Esophagus squamous epithelium (tissue), 5 donors: ENCODE measurements at regions not wholly inside any gene's neighbourhood (a gene's known extent, or its start where the extent isn't known, plus 50 kb on each side); places are given as distances from the start of the nearest gene placed in this dataset.
"Not testable (repeated sequence)": the region's sequence is repeated elsewhere in the genome, so short reads cannot be mapped to it uniquely, and the experiment has no call there.

ENCODE experiments used
- DNase-seq: peaks from one replicate; lab custom pipeline; 2025; lab: John Stamatoyannopoulos, UW
- H3K27ac ChIP-seq, 4 donors: fragments of 200-600 bp; sonication (generic); one replicate each; pipeline ENCODE4 v1.5.1; 2016 to 2019; ENCODE audit warnings: mild to moderate bottlenecking in 1 of 4
- H3K27me3 ChIP-seq, 4 donors: fragments of 200-600 bp; sonication (generic); 1 replicate in 3 of 4; 2 replicates in 1 of 4; pipeline versions ENCODE4 v1.5.1 to v1.6.0; 2017 to 2021; ENCODE audit warnings: antibody characterized with exemption in 1 of 4
- H3K36me3 ChIP-seq, 3 donors: fragments of 200-600 bp; sonication (generic); one replicate each; pipeline ENCODE4 v1.5.1; 2016 to 2019
- H3K4me1 ChIP-seq, 3 donors: fragments of 200-600 bp; sonication (generic); one replicate each; pipeline ENCODE4 v1.5.1; 2017 to 2019
- H3K4me3 ChIP-seq, 4 donors: fragments of 200-600 bp; sonication (generic); 1 replicate in 3 of 4; 2 replicates in 1 of 4; pipeline ENCODE4 v1.5.1; 2016 to 2019; ENCODE audit warnings: mild to moderate bottlenecking in 2 of 4, moderate library complexity in 1 of 4
- H3K9me3 ChIP-seq, 3 donors: fragments of 200-600 bp; sonication (generic); one replicate each; pipeline ENCODE4 v1.5.1; 2016 to 2019
- POLR2A ChIP-seq, 4 donors: fragments of 450-650 bp; IDR thresholded peaks; one replicate each; pipeline ENCODE4 v1.6.1; 2017; ENCODE audit warnings: antibody characterized with exemption in 4 of 4, mild to moderate bottlenecking in 4 of 4, moderate library complexity in 3 of 4
- WGBS, 2 donors: methylation state at CpG; one replicate each; pipeline ENCODE4 v1.1.5; 2018; 5-methylcytosine and 5-hydroxymethylcytosine counted together
- intact Hi-C: fragments of 100-400 bp; cut with DNase I; formaldehyde crosslinking; loops from one replicate; pipeline ENCODE4 v1.15.0; 2022
- TF ChIP-seq, protein P1 (sequence below), 6 experiments: fragments of 450-650 bp in 4 of 6; fragments of 200-600 bp in 2 of 6; sonication (generic) in 2 of 6; IDR thresholded peaks; one replicate each; pipeline ENCODE4 v1.5.1; 2016 to 2019; ENCODE audit warnings: antibody characterized with exemption in 6 of 6, mild to moderate bottlenecking in 4 of 6, moderate library complexity in 4 of 6
- donor health status: DM: yes; HTN: yes; CAD: no.

DNA sequence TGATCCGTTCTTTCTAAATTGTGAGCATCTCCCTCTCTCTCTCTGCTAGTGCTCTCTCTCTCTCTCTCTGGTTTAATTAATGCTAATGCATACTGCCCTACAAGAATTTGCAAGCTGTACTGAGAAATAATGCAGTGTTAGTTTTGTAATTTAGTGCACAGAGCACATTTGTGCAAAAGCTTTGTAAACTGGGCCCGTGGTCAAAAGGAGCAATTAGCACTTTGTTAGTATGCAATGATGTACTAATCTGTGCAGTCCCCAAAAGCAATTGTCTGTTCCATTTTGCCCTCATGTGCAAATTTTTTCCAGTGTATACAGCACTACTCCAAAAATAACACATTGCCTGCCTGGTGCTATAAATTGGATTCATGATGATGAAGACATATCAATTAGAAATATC lies 184.6 kb upstream of the CMC1 start:
- Histone ChIP-seq H3K4me3 (no peak overlapping the region), H3K36me3 (no peaks in the 10 kb centered on the region), H3K9me3 (no peaks in the 10 kb centered on the region), H3K4me1 (no peaks in the 10 kb centered on the region), H3K27ac (no peak overlapping the region), H3K27me3 (peaks cover 0 to 6% (median 0%) of the 10 kb centered on the region in 4 donors)
- intact Hi-C loops, result no loop called here
- DNase-seq, result no peak
- WGBS, 2 donors, result 51 to 80% methylated on average over 2 of the region's 2 CpGs
- no peak for TF ChIP-seq POLR2A (IDR thresholded peaks at IDR 0.05)
- TF ChIP-seq, protein P1, sequence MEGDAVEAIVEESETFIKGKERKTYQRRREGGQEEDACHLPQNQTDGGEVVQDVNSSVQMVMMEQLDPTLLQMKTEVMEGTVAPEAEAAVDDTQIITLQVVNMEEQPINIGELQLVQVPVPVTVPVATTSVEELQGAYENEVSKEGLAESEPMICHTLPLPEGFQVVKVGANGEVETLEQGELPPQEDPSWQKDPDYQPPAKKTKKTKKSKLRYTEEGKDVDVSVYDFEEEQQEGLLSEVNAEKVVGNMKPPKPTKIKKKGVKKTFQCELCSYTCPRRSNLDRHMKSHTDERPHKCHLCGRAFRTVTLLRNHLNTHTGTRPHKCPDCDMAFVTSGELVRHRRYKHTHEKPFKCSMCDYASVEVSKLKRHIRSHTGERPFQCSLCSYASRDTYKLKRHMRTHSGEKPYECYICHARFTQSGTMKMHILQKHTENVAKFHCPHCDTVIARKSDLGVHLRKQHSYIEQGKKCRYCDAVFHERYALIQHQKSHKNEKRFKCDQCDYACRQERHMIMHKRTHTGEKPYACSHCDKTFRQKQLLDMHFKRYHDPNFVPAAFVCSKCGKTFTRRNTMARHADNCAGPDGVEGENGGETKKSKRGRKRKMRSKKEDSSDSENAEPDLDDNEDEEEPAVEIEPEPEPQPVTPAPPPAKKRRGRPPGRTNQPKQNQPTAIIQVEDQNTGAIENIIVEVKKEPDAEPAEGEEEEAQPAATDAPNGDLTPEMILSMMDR (IDR thresholded peaks at IDR 0.05), result no peak

DNA sequence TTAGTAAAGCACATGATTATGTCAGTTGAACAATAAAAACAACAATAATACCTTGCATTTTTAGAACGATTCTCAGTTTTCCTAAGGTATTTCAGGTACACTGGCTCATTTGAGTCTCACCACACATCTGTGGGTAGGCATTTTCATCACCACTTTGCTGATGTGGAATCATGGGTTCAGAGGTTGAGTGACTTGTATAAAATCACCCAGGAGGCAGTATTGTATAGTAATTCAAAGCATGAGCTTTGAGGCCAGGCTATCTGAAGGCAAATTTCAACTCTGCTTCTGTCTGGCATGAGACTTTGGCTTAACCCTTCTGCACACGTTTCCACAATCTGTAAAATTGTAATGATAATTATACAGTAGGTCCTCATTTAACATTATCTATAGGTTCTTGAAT lies 183.9 kb upstream of the CMC1 start:
- H3K27me3 ChIP-seq, result peaks cover 0 to 6% (median 0%) of the 10 kb centered on the region in 4 donors
- TF ChIP-seq, protein P1 (IDR thresholded peaks at IDR 0.05), result no peak
- TF ChIP-seq POLR2A (IDR thresholded peaks at IDR 0.05), result no peak
- no peak overlapping the region for H3K27ac ChIP-seq
- WGBS, 2 donors, result 73% methylated on average over 2 of the region's 2 CpGs
- no peaks in the 10 kb centered on the region for H3K36me3 ChIP-seq
- H3K4me3 ChIP-seq, result no peak overlapping the region
- no peak for DNase-seq
- intact Hi-C loops, result no loop called here
- no peaks in the 10 kb centered on the region for H3K9me3 ChIP-seq
- no peaks in the 10 kb centered on the region for H3K4me1 ChIP-seq

DNA sequence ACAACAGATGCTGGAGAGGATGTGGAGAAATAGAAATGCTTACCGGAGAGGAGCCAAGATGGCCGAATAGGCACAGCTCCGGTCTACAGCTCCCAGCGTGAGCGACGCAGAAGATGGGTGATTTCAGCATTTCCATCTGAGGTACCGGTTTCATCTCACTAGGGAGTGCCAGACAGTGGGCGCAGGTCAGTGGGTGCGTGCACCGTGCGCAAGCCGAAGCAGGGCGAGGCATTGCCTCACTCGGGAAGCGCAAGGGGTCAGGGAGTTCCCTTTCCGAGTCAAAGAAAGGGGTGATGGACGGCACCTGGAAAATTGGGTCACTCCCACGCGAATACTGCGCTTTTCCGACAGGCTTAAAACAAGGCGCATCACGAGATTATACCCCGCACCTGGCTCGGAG lies 182.2 kb upstream of the CMC1 start:
- intact Hi-C loops, H3K27me3 ChIP-seq, H3K4me3 ChIP-seq, DNase-seq, H3K9me3 ChIP-seq, H3K4me1 ChIP-seq, H3K27ac ChIP-seq, H3K36me3 ChIP-seq: not testable (repeated sequence)
- WGBS, 2 donors, result 87 to 93% methylated on average over 6 to 9 of the region's 25 CpGs

DNA sequence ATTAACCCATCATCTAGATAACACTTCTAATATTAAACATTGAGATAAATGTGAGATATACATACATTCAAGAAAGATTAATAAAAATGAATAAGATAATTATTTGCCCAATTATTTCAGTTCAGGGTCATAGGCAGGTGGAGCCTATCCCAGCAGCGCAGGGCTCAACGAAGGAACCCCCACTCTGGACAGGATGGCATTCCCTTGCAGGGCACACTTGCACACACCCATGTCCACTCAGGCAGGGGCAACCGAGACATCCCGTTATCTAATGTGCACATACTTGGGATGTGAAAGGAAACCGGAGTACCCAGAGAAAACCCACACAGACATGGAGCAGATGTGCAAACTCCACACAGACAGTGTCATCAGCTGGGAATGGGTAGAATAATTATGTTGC lies 175.4 kb upstream of the CMC1 start:
- TF ChIP-seq, protein P1 (IDR thresholded peaks at IDR 0.05), result no peak
- no peak for TF ChIP-seq POLR2A (IDR thresholded peaks at IDR 0.05)
- Histone ChIP-seq H3K4me1 (no peaks in the 10 kb centered on the region), H3K27me3 (no peaks in the 10 kb centered on the region), H3K36me3 (no peaks in the 10 kb centered on the region), H3K4me3 (no peak overlapping the region), H3K27ac (no peak overlapping the region), H3K9me3 (no peaks in the 10 kb centered on the region)
- intact Hi-C loops, result no loop called here
- WGBS, 2 donors, result 92 to 97% methylated on average over 5 of the region's 5 CpGs
- DNase-seq, result no peak

DNA sequence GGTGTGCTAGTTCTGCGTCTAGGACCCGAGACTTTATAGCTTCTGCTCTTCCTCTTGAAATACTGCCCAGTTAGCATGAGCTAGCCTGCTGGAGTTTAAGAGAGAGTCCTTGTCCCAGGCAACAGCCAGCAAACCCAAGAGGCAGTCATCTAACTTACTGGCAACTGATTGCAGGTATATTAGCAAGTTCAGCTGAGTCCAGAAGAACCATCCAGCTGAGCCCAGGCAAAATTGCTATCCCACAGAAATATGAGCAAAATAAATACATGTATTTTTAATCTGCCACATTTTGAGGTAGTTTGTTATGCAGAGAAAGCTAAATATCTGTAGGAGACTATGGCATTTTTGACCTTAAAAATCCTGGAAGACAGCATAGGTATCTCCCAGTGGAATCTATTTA lies 174.4 kb upstream of the CMC1 start:
- no peak for TF ChIP-seq POLR2A (IDR thresholded peaks at IDR 0.05)
- TF ChIP-seq, protein P1 (IDR thresholded peaks at IDR 0.05), result no peak
- Histone ChIP-seq H3K4me3 (no peak overlapping the region), H3K9me3 (no peaks in the 10 kb centered on the region), H3K27ac (no peak overlapping the region), H3K36me3 (no peaks in the 10 kb centered on the region), H3K4me1 (no peaks in the 10 kb centered on the region), H3K27me3 (no peaks in the 10 kb centered on the region)
- WGBS, 2 donors, result 89 to 96% methylated on average over 2 of the region's 2 CpGs
- intact Hi-C loops, result no loop called here
- DNase-seq, result no peak

DNA sequence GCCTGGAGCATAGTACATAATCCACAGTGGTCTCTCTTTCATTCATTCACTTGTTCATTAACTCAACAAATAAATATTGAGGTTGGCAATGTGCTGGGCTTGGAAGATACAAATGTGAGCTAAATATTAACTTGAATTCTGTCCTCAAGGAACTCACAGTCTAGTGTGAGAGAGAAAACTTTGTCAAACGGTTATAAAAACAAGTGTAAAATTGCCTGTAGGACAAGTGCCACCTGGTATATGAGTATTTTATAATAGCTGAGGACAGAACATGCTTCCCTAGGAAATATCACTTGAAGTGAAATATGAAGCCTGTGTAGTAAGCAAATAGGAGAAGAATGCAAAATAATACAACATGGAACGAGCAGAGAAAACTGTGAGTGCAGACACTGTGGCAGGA lies 173.1 kb upstream of the CMC1 start:
- Histone ChIP-seq H3K4me3 (no peak overlapping the region), H3K27ac (no peak overlapping the region), H3K27me3 (no peaks in the 10 kb centered on the region), H3K4me1 (no peaks in the 10 kb centered on the region), H3K36me3 (no peaks in the 10 kb centered on the region), H3K9me3 (no peaks in the 10 kb centered on the region)
- WGBS, 2 donors, result 29 to 43% methylated on average over 2 of the region's 2 CpGs
- no peak for TF ChIP-seq POLR2A (IDR thresholded peaks at IDR 0.05)
- TF ChIP-seq, protein P1 (IDR thresholded peaks at IDR 0.05), result no peak
- intact Hi-C loops, result no loop called here
- DNase-seq, result no peak
